ENCODE measurements at regions not wholly inside any gene's neighbourhood (a gene's known extent, or its start where the extent isn't known, plus 50 kb on each side); places are given as distances from the start of the nearest gene placed in this dataset.

DNA sequence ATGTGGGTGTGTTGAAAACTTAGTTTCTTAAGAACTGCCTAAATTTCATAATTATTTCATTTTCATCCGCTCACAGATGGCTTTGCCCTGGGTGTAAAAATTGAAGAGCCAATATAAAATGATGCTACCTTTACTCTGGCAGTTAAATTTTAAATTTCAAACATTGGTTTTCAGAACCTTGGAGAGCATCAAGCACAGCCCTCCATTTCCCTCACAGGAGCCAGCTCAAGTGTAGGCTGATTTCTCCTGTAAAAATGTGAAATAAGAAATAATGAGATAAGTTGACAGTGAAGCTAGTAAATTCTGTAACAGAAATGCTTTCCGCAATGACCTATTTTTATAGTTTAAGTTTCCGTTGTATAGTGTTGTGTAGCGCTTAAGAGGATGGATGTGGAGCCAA, 53.9 kb upstream of the AKT3 start:
- H3K27ac ChIP-seq = no peak overlapping the region
- H3K9me3 ChIP-seq = no peaks in the 10 kb centered on the region
- H3K36me3 ChIP-seq = no peaks in the 10 kb centered on the region
- TF ChIP-seq, protein P1, sequence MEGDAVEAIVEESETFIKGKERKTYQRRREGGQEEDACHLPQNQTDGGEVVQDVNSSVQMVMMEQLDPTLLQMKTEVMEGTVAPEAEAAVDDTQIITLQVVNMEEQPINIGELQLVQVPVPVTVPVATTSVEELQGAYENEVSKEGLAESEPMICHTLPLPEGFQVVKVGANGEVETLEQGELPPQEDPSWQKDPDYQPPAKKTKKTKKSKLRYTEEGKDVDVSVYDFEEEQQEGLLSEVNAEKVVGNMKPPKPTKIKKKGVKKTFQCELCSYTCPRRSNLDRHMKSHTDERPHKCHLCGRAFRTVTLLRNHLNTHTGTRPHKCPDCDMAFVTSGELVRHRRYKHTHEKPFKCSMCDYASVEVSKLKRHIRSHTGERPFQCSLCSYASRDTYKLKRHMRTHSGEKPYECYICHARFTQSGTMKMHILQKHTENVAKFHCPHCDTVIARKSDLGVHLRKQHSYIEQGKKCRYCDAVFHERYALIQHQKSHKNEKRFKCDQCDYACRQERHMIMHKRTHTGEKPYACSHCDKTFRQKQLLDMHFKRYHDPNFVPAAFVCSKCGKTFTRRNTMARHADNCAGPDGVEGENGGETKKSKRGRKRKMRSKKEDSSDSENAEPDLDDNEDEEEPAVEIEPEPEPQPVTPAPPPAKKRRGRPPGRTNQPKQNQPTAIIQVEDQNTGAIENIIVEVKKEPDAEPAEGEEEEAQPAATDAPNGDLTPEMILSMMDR (IDR thresholded peaks at IDR 0.05) = no peak
- no peak overlapping the region for H3K4me3 ChIP-seq
- intact Hi-C loops (cut with DNase I) = no loop called here
- H3K27me3 ChIP-seq = peaks cover 0 to 6% of the 10 kb centered on the region in 2 donors
- H3K4me1 ChIP-seq = no peaks in the 10 kb centered on the region
- ATAC-seq (no peak), DNase-seq (peak in 1 of 4 donors; percentile 17)

DNA sequence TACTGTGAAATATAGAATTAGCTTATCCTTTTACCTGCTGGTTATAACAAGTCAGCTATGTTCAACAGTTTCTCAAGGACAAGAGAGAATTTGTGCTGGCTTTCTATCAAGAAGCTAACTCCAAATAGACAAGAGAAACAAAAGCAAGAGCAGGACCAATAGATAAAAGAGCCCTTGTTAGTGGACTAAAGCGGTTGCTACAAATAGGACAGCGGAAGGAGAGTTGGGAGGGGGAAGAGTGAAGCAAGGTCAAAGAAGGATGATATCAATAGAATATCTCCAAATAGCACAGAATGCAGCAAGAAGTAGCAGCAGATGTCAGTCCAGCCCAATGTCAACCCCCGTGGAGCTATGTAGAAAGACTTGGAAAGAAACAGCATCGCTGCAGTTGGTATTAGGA, 53.0 kb upstream of the AKT3 start:
- intact Hi-C loops (cut with DNase I) = no loop called here
- Histone ChIP-seq H3K4me1 (no peaks in the 10 kb centered on the region), H3K27me3 (peaks cover 0 to 6% of the 10 kb centered on the region in 2 donors), H3K27ac (no peak overlapping the region), H3K36me3 (no peaks in the 10 kb centered on the region), H3K4me3 (no peak overlapping the region), H3K9me3 (no peaks in the 10 kb centered on the region)
- DNase-seq (no peak), ATAC-seq (no peak)
- TF ChIP-seq, protein P1 (IDR thresholded peaks at IDR 0.05) = no peak

DNA sequence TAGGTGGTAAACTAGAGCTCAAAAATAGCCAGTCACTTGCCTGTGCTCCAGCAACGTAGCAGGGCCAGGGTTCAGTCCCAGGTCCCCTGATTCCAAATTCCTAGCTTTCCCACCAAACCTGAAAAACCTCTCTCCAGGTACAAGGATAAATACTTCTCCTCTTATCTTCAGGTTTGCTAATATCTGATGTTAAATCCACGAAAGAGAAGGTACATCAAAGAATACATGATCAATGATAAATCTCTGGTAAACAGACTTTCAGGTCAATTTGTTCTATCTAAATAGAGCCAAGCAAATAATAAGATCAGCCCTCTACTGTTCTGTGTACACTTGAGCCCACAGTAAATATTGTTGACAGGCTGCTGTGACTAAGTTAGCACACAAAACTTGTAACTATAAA, 52.1 kb upstream of the AKT3 start:
- TF ChIP-seq, protein P1 (IDR thresholded peaks at IDR 0.05) = no peak
- no peak for ATAC-seq
- Histone ChIP-seq H3K27ac (no peak overlapping the region), H3K4me3 (no peak overlapping the region), H3K4me1 (no peaks in the 10 kb centered on the region), H3K36me3 (no peaks in the 10 kb centered on the region), H3K27me3 (peaks cover 0 to 6% of the 10 kb centered on the region in 2 donors), H3K9me3 (no peaks in the 10 kb centered on the region)
- intact Hi-C loops (cut with DNase I) = no loop called here
- DNase-seq = no peak
